Pancreas (tissue), 10 donors: ENCODE measurements at regions not wholly inside any gene's neighbourhood (a gene's known extent, or its start where the extent isn't known, plus 50 kb on each side); places are given as distances from the start of the nearest gene placed in this dataset.

ENCODE experiments used
- ATAC-seq, 4 donors: fragments of 200-7000 bp; cut with Tn5 transposase; one replicate each; pipeline versions ENCODE4 v1.8.0 to v1.9.1; 2020; ENCODE audit warnings: mild to moderate bottlenecking in 4 of 4, moderate library complexity in 4 of 4
- DNase-seq, 6 donors: peaks; one replicate each; pipeline ENCODE4 v3.0.0-alpha.2; 2020
- FAIRE-seq: peaks from 2 replicates; lab custom pipeline; 2012; peaks lifted over from hg19 to GRCh38; lab: Jason Lieb, UNC
- H3K27ac ChIP-seq, 4 donors: fragments of 200-600 bp; sonication (generic); 1 replicate in 3 of 4; 2 replicates in 1 of 4; pipeline versions ENCODE4 v1.5.0 to v1.8.0; 2020
- H3K27me3 ChIP-seq, 4 donors: fragments of 200-600 bp; one replicate each; pipeline ENCODE4 v1.8.0; 2021
- H3K36me3 ChIP-seq, 3 donors: fragments of 200-600 bp; sonication (generic) in 1 of 3; one replicate each; pipeline versions ENCODE4 v1.5.0 to v1.8.0; 2020 to 2021
- H3K4me1 ChIP-seq, 3 donors: fragments of 200-600 bp; one replicate each; pipeline ENCODE4 v1.8.0; 2021
- H3K4me3 ChIP-seq, 4 donors: fragments of 200-600 bp; sonication (generic) in 2 of 4; one replicate each; pipeline versions ENCODE4 v1.5.0 to v1.8.0; 2020 to 2021
- H3K9me3 ChIP-seq, 4 donors: fragments of 200-600 bp; one replicate each; pipeline ENCODE4 v1.8.0; 2021
- WGBS, 2 donors: extraction: QIAGEN DNeasy Blood & Tissue Kit; methylation state at CpG; one replicate each; pipeline ENCODE4 v1.1.7; 2013; 5-methylcytosine and 5-hydroxymethylcytosine counted together
- intact Hi-C, 3 donors: fragments of 100-400 bp; cut with DNase I; formaldehyde crosslinking; loops; one replicate each; pipeline versions ENCODE4 v1.11.1 to v1.14.2; 2022
- TF ChIP-seq, protein P1 (sequence below), 4 donors: fragments of 200-600 bp; sonication (generic) in 3 of 4; IDR thresholded peaks; one replicate each; pipeline versions ENCODE4 v1.5.0 to v1.8.0; 2021; ENCODE audit warnings: antibody characterized with exemption in 4 of 4
- donor health status: healthy with polysubstance abuse.
- donor health status: DM: no; HTN: no; CAD: no; lungs with moderate emphysema.
- donor health status: DM: no; HTN: no; CAD: no.
- donor health status: control.
- donor health status: control.
- donor health status: Bipolar disorder and iron deficiency.
- donor health status: DM: yes; HTN: yes; CAD: no.
- donor health status: DM: no; HTN: no; CAD: no.
- donor health status: DM: no; HTN: no; CAD: no.
- donor health status: DM: yes; HTN: yes; CAD: no.

DNA sequence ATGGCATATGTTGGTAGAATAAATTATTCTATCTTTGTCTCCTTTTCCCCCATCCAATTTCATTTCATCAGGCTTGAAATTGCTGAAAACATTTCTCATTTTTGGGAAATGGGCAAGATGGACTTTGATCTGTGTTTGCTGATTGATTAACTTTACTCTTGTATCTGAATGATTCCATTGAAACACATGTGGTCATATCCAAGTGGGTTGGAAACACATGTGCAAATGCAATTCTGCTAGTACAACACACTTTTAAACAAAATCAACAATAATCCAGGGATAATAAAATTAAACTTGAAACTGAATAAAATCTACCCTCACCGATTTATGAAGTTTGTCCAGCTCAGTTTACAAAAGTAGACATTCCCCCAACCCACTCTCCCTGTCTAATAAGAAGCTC, 96.9 kb downstream of the EPDR1 start:
- ATAC-seq, result no peak
- TF ChIP-seq, protein P1, sequence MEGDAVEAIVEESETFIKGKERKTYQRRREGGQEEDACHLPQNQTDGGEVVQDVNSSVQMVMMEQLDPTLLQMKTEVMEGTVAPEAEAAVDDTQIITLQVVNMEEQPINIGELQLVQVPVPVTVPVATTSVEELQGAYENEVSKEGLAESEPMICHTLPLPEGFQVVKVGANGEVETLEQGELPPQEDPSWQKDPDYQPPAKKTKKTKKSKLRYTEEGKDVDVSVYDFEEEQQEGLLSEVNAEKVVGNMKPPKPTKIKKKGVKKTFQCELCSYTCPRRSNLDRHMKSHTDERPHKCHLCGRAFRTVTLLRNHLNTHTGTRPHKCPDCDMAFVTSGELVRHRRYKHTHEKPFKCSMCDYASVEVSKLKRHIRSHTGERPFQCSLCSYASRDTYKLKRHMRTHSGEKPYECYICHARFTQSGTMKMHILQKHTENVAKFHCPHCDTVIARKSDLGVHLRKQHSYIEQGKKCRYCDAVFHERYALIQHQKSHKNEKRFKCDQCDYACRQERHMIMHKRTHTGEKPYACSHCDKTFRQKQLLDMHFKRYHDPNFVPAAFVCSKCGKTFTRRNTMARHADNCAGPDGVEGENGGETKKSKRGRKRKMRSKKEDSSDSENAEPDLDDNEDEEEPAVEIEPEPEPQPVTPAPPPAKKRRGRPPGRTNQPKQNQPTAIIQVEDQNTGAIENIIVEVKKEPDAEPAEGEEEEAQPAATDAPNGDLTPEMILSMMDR (IDR thresholded peaks at IDR 0.05), result no peak
- no peak for DNase-seq
- H3K9me3 ChIP-seq, result no peaks in the 10 kb centered on the region
- no peak overlapping the region for H3K4me3 ChIP-seq
- no peak for FAIRE-seq
- H3K4me1 ChIP-seq, result no peaks in the 10 kb centered on the region
- H3K27ac ChIP-seq, result no peak overlapping the region
- H3K36me3 ChIP-seq, result no peaks in the 10 kb centered on the region
- intact Hi-C loops, result no loop called here
- WGBS, 2 donors, result 88 to 90% methylated on average over 1 of the region's 1 CpG
- no peaks in the 10 kb centered on the region for H3K27me3 ChIP-seq

DNA sequence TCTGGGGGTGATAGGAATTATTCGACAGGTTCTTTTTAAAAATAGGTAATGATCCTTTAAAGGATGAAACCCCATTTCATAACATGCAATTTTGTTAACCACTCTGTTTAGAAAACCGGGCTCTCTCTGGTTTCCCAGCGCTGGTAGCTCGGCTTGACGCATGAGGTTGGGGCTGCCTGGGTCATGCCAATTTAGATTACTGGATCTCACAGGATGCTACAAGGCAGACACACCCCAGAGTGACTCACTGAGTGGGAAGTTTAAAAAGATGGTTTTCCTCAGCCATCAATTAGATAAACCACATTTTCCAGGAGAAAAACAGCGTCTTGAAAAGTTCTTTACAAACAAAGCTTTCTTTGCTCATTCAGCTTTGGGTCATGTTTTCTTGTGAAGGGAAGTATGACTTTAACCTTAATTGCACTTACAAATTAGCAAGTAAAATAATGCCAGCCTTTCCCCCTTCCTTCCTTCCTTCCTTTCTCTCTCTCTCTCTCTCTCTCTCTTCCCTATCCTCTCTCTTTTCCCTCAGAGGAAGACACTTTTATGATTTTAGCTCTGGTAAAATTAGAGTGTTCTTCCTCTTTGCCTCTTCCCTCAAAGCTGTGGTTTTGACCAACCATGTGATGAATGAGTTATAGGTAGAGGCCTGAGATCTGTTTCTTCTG, 99.8 kb downstream of the EPDR1 start:
- H3K4me1 ChIP-seq, result no peaks in the 10 kb centered on the region
- 87 to 91% methylated on average over 6 of the region's 6 CpGs for WGBS, 2 donors
- no peak overlapping the region for H3K4me3 ChIP-seq
- H3K36me3 ChIP-seq, result no peaks in the 10 kb centered on the region
- FAIRE-seq, result no peak
- no peak overlapping the region for H3K27ac ChIP-seq
- H3K9me3 ChIP-seq, result no peaks in the 10 kb centered on the region
- no peaks in the 10 kb centered on the region for H3K27me3 ChIP-seq
- DNase-seq, result no peak
- intact Hi-C loops, result no loop called here
- no peak for ATAC-seq
- TF ChIP-seq, protein P1 (IDR thresholded peaks at IDR 0.05), result no peak

DNA sequence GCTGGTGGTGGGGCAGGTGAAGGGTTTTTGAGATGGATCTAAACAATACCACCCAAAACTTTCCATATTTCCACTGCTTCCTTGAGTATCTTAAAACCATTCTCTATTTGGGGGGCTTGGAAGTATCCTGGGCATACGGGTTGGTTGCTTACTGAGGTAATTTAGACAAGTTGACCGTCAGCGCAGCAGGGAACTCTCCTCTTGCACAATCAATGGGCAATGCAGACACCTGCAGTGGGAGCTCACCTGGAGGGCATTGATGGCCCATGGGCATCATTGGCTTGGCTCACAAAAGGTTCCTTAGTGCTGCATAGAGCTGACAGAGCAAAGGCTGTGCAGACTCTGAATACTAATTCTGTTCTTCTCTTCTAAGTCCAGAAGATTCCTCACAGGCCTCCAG, 101.5 kb downstream of the EPDR1 start:
- no peak overlapping the region for H3K4me3 ChIP-seq
- H3K27me3 ChIP-seq, result no peaks in the 10 kb centered on the region
- ATAC-seq (no peak), FAIRE-seq (no peak), DNase-seq (no peak)
- H3K4me1 ChIP-seq, result no peaks in the 10 kb centered on the region
- intact Hi-C loops, result no loop called here
- H3K27ac ChIP-seq, result no peak overlapping the region
- H3K36me3 ChIP-seq, result no peaks in the 10 kb centered on the region
- H3K9me3 ChIP-seq, result no peaks in the 10 kb centered on the region
- 90 to 94% methylated on average over 3 of the region's 3 CpGs for WGBS, 2 donors
- TF ChIP-seq, protein P1 (IDR thresholded peaks at IDR 0.05), result no peak

DNA sequence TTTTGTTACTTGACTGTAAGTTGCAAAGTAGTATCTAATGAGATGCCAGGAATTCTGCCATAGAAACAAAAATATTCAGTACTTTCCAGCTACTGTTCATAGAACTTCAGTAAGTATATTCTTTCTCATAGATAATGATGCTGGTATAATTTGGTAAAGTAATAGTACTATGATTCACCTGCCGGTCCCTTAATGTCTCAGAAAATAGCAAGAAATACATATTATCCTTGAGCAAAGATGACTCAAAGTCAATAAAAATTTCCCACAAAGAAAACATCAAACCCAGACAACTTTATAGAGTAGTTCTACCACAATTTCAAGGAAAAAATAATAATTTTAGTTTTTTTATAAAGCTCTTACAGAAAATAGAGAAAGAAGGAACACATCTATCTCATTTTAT, 105.4 kb downstream of the EPDR1 start:
- FAIRE-seq, result no peak
- ATAC-seq, result no peak
- Histone ChIP-seq H3K4me3 (no peak overlapping the region), H3K4me1 (no peaks in the 10 kb centered on the region), H3K9me3 (no peaks in the 10 kb centered on the region), H3K27ac (no peak overlapping the region), H3K36me3 (no peaks in the 10 kb centered on the region), H3K27me3 (no peaks in the 10 kb centered on the region)
- 93 to 95% methylated on average over 1 of the region's 1 CpG for WGBS, 2 donors
- intact Hi-C loops, result no loop called here
- no peak for DNase-seq
- TF ChIP-seq, protein P1 (IDR thresholded peaks at IDR 0.05), result no peak

DNA sequence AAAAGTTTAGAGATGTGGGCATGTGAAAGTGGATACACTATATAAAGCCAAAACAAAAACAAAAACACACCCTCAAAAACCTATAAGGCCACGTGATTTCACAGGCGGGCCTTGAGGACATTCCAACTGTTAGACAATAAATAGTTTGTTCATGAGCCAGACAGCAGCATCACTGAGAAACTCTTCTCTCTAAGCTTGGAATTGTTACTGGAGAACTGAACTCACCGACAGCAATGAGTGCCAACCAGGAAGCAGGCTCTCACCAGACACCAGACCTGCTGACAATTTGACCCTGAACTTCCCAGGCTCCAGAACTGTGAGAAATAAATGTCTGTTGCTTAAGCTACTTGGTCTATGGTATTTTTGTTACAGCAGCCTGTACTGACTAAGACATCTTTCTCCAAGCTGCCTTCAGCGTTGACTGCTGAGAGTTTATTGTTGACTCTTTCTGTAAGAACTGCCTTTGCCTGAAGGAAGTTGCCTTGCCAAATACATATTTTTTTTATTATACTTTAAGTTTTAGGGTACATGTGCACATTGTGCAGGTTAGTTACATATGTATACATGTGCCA, 107.5 kb downstream of the EPDR1 start:
- Histone ChIP-seq H3K27ac (no peak overlapping the region), H3K36me3 (no peaks in the 10 kb centered on the region), H3K4me1 (no peaks in the 10 kb centered on the region), H3K27me3 (no peaks in the 10 kb centered on the region), H3K9me3 (no peaks in the 10 kb centered on the region), H3K4me3 (no peak overlapping the region)
- intact Hi-C loops, result no loop called here
- TF ChIP-seq, protein P1 (IDR thresholded peaks at IDR 0.05), result no peak
- 74 to 92% methylated on average over 4 of the region's 4 CpGs for WGBS, 2 donors
- DNase-seq (no peak), ATAC-seq (no peak), FAIRE-seq (no peak)
